ENCODE measurements at regions not wholly inside any gene's neighbourhood (a gene's known extent, or its start where the extent isn't known, plus 50 kb on each side); places are given as distances from the start of the nearest gene placed in this dataset.

DNA sequence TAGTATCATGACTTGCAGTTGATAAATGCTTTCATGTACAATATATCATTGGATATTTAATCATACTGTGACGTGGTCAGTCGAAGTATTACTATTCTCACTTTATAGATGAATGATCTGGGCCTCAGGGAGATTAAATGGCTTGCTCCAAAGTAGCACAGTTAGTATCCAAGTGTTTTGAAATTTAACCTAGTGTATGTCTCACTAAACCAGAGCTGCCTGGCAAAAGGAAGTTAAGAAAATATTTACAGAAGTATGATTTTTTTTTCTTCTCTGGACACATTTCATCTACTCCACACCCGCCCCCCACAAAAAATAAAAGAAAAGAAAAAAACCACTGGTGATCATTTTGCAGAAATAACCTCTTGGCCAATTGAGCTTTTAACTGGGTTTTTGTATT lies 71.9 kb upstream of the CXADR start:
- H3K4me3 ChIP-seq (ENCODE audit: control insufficient read depth, low read depth, low read length): no peak overlapping the region
- no peak for DNase-seq (ENCODE audit: low read depth)
- TF ChIP-seq, protein P1, sequence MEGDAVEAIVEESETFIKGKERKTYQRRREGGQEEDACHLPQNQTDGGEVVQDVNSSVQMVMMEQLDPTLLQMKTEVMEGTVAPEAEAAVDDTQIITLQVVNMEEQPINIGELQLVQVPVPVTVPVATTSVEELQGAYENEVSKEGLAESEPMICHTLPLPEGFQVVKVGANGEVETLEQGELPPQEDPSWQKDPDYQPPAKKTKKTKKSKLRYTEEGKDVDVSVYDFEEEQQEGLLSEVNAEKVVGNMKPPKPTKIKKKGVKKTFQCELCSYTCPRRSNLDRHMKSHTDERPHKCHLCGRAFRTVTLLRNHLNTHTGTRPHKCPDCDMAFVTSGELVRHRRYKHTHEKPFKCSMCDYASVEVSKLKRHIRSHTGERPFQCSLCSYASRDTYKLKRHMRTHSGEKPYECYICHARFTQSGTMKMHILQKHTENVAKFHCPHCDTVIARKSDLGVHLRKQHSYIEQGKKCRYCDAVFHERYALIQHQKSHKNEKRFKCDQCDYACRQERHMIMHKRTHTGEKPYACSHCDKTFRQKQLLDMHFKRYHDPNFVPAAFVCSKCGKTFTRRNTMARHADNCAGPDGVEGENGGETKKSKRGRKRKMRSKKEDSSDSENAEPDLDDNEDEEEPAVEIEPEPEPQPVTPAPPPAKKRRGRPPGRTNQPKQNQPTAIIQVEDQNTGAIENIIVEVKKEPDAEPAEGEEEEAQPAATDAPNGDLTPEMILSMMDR (conservative IDR thresholded peaks at IDR 0.05; ENCODE audit: control insufficient read depth, insufficient read depth, low read depth, low read length): no peak

DNA sequence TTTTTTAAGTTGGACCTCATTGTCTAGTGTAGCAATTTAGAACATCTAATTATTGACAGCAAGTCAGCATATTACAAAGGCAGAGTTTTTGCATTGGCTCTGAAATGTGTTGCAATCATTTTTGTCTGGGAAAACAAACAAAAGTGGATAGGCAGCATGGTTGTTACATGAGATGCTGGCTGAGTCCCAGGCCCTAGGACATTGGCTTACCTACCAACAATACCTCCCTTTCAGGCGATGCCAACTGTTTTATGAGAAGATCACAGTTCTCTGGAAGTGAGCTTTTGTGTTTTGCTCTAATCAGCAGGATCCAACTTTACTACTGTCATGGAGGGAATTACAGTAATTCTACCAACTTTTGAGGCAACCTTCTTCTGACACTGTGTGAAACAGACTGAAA lies 71.5 kb upstream of the CXADR start:
- DNase-seq (ENCODE audit: low read depth): peak; percentile 58
- TF ChIP-seq, protein P1 (conservative IDR thresholded peaks at IDR 0.05; ENCODE audit: control insufficient read depth, insufficient read depth, low read depth, low read length): no peak

DNA sequence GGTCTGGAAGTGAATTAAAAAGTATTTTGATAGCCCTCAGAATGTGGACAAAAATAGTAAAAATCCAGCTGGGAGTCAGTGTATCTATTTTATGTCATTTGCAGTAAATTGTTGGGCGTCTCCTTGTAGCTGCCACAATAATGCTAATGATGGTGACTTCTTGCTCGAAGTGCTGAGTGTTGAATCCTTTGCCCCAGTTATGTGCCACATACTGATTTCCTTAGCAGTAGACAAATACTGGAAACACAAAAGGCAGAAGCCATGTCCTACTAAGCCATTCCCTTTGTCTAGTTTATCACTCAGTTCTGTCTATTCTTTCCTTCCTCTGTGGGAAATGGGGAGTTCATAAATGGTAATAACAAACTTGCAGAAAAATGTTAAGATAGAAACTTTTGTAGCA lies 70.7 kb upstream of the CXADR start:
- H3K4me3 ChIP-seq (ENCODE audit: control insufficient read depth, low read depth, low read length): no peak overlapping the region
- no peak for DNase-seq (ENCODE audit: low read depth)
- TF ChIP-seq, protein P1 (conservative IDR thresholded peaks at IDR 0.05; ENCODE audit: control insufficient read depth, insufficient read depth, low read depth, low read length): no peak

More for the DNA sequence above, 71.5 kb upstream of the CXADR start:
- no peak overlapping the region for H3K4me3 ChIP-seq (ENCODE audit: control insufficient read depth, low read depth, low read length)

DNA sequence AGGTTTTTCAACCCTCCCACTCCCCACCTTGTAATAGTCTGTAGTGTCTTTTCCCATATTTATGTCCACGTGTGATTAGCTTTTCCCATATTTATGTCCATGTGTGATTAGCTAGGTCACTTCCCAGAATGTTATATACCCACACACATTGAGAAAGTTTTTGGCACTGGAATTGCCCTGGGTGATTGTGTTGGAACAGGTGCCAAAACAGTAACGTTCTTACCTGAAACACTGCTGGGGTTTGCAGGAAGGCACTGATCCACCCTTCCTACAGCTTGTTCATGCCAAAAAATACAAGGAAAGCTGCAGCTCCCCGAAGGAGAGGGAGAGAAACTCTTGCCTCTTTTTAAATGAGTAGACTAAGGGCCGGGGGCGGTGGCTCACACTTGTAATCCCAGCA lies 68.0 kb upstream of the CXADR start:
- no peak for DNase-seq (ENCODE audit: low read depth)
- TF ChIP-seq, protein P1 (conservative IDR thresholded peaks at IDR 0.05; ENCODE audit: control insufficient read depth, insufficient read depth, low read depth, low read length): no peak
- H3K4me3 ChIP-seq (ENCODE audit: control insufficient read depth, low read depth, low read length): no peak overlapping the region

DNA sequence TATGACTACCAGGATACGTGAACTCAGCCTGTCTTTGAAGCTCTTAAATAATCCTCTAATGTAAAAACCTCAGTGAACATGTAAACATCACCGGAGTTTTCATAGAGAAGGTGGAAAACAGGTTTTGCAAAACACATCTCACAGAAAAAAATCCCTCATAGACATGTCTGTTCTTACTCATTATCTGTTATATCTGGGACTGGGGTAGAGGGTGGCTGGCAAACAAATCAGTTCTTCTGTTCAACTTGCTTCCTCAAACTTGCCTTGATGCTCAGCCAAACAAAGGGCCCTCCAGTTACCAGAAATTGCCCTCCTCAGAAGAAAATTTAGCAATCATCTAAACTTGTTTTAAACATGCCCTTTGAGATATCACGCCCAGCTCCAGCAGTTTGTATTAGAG lies 66.1 kb upstream of the CXADR start:
- TF ChIP-seq, protein P1 (conservative IDR thresholded peaks at IDR 0.05; ENCODE audit: control insufficient read depth, insufficient read depth, low read depth, low read length): no peak
- H3K4me3 ChIP-seq (ENCODE audit: control insufficient read depth, low read depth, low read length): no peak overlapping the region
- no peak for DNase-seq (ENCODE audit: low read depth)

DNA sequence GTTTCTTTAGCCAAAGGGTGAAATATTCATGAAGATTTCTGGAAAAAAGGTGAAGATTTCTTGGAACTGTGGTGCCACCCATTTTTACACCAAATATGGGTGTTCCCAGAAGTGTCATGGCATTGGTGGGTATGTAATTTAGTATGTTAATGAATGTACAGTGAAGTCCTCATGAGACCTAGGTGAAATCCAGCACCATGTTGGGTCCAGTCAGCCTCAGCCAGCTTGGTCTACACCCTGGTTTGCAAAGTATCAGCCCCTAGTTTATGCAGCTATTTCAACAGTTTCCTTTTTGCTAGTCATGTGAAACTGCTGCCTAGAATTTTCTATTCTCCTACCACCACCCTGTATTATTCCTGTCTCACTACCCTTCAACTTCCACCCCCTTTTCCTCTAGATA lies 63.1 kb upstream of the CXADR start:
- TF ChIP-seq, protein P1 (conservative IDR thresholded peaks at IDR 0.05; ENCODE audit: control insufficient read depth, insufficient read depth, low read depth, low read length): no peak
- H3K4me3 ChIP-seq (ENCODE audit: control insufficient read depth, low read depth, low read length): no peak overlapping the region

DNA sequence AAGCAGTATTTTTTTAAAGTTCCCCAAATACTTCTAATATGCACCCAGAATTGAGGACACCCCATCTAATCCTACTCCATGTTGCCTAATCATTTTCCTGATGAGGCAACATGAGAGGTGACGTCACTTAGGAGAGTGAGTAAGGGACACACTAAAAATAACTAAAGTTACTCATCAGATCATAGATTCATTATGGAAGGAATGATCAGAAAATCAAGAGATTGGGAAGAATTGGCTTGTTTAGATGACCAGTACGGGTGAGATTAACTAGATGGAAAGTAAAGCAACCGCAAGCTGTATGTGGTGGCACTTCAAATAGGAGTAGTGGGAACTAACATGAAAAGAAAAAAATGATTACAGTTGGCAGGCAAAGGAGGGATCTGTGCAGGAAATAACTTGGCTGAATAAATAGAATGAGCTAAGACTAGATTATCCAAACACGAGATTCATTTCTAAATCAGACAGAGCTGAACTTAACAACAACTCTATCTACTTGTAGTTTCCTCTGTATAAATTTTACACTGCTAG lies 61.4 kb upstream of the CXADR start:
- TF ChIP-seq, protein P1 (conservative IDR thresholded peaks at IDR 0.05; ENCODE audit: control insufficient read depth, insufficient read depth, low read depth, low read length): no peak
- H3K4me3 ChIP-seq (ENCODE audit: control insufficient read depth, low read depth, low read length): no peak overlapping the region
- DNase-seq (ENCODE audit: low read depth): peak; percentile 91

More for the DNA sequence above, 63.1 kb upstream of the CXADR start:
- no peak for DNase-seq (ENCODE audit: low read depth)

All from fibroblast of mammary gland (primary cell).